CD4-positive, alpha-beta T cell (primary cell): ENCODE measurements at regions not wholly inside any gene's neighbourhood (a gene's known extent, or its start where the extent isn't known, plus 50 kb on each side); places are given as distances from the start of the nearest gene placed in this dataset.

Experiments used
- ATAC-seq: fragments of 200-7000 bp; cut with Tn5 transposase; one replicate; pipeline ENCODE4 v1.10.0; 2022; ENCODE audit warnings: mild to moderate bottlenecking; ENCODE audit not compliant: poor library complexity
- CTCF ChIA-PET: fragments of 350-600 bp; sonication (Branson Sonifier 250); formaldehyde crosslinking; loops from one replicate; lab custom pipeline; 2021; ENCODE audit warnings: antibody characterized with exemption, inconsistent platforms; lab: Charles Lee
- POLR2A ChIA-PET: fragments of 350-600 bp; sonication (Branson Sonifier 250); formaldehyde crosslinking; loops from one replicate; lab custom pipeline; 2021; ENCODE audit warnings: antibody characterized with exemption, inconsistent platforms; lab: Charles Lee
- DNase-seq, 14 experiments: peaks; one replicate each; pipeline ENCODE4 v3.0.0-alpha.2; 2013 to 2020; ENCODE audit warnings: mixed read lengths in 2 of 14
- H3K27ac ChIP-seq, 2 donors: one replicate each; pipeline versions ENCODE4 v1.5.1 to v1.7.0; 2013; ENCODE audit warnings: low read length in 2 of 2, low read depth in 1 of 2, mild to moderate bottlenecking in 1 of 2
- H3K27me3 ChIP-seq, 2 experiments: 1 replicate in 1 of 2; 2 replicates in 1 of 2; pipeline versions ENCODE4 v1.6.1 to v1.7.0; 2013; ENCODE audit warnings: low read length in 2 of 2, control low read depth in 1 of 2, mild to moderate bottlenecking in 1 of 2, moderate library complexity in 1 of 2; ENCODE audit not compliant: insufficient read depth in 2 of 2, control insufficient read depth in 1 of 2
- H3K36me3 ChIP-seq: one replicate; pipeline ENCODE4 v1.6.1; 2013; ENCODE audit warnings: low read length, control low read depth; ENCODE audit not compliant: insufficient read depth
- H3K4me1 ChIP-seq: one replicate; pipeline ENCODE4 v1.6.1; 2013; ENCODE audit warnings: low read length, control low read depth; ENCODE audit not compliant: insufficient read depth
- H3K4me3 ChIP-seq: one replicate; pipeline ENCODE4 v1.5.1; 2013; ENCODE audit warnings: mild to moderate bottlenecking, low read length, moderate library complexity
- H3K9me3 ChIP-seq, 2 experiments: 1 replicate in 1 of 2; 2 replicates in 1 of 2; pipeline versions ENCODE4 v1.6.1 to v1.7.0; 2013; ENCODE audit warnings: low read length in 2 of 2, mild to moderate bottlenecking in 2 of 2, control low read depth in 1 of 2, moderate library complexity in 1 of 2; ENCODE audit not compliant: control insufficient read depth in 1 of 2, insufficient read depth in 1 of 2
- H3K27ac Mint-ChIP-seq: one replicate; pipeline ENCODE4 v1.8.0; 2020; ENCODE audit warnings: mixed read lengths
- H3K27me3 Mint-ChIP-seq: one replicate; pipeline ENCODE4 v1.8.0; 2021; ENCODE audit warnings: mixed read lengths
- H3K36me3 Mint-ChIP-seq: one replicate; pipeline ENCODE4 v1.8.0; 2021; ENCODE audit warnings: low read depth, mixed read lengths
- H3K4me1 Mint-ChIP-seq: one replicate; pipeline ENCODE4 v1.8.0; 2021; ENCODE audit warnings: low read depth, mixed read lengths
- H3K4me3 Mint-ChIP-seq: one replicate; pipeline ENCODE4 v1.8.0; 2020; ENCODE audit warnings: mild to moderate bottlenecking, mixed read lengths
- H3K9me3 Mint-ChIP-seq: one replicate; pipeline ENCODE4 v1.8.0; 2020; ENCODE audit warnings: mixed read lengths
- intact Hi-C, 2 experiments: fragments of 100-400 bp; cut with DNase I in 1 of 2; cut with micrococcal nuclease in 1 of 2; formaldehyde crosslinking; loops; one replicate each; pipeline versions ENCODE4 v1.15.1 to v1.9.0; 2023 to 2025; cut with DNase I, micrococcal nuclease
- TF ChIP-seq, protein P1 (sequence below): fragments of 200-600 bp; IDR thresholded peaks from one replicate; pipeline ENCODE4 v1.8.0; 2022; ENCODE audit warnings: antibody characterized with exemption, mild to moderate bottlenecking

DNA sequence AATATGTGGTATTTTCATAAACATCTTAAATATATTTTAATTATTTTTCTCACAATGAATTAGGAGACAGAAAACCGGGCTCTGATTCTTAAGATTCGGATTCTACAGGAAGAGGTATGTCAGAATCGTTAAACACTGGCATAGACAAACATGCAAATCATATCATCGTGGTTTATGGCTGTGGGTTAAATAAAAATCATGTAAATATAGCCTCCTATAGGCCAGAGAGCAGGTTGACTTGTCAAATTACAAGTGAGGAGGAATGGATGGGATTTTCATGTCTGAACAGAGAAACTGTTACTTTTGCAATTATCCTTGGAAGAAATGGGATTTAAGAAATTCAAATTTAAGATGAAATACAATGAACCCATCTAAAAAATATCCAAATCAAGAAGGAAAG is 74.9 kb upstream of the BCAT1 start:
- intact Hi-C loops: no loop called here
- no peaks in the 10 kb centered on the region for H3K36me3 Mint-ChIP-seq
- H3K27ac Mint-ChIP-seq: no peak overlapping the region
- no peaks in the 10 kb centered on the region for H3K4me1 ChIP-seq
- H3K4me3 Mint-ChIP-seq: no peak overlapping the region
- H3K27ac ChIP-seq: no peak overlapping the region
- no peaks in the 10 kb centered on the region for H3K36me3 ChIP-seq
- POLR2A ChIA-PET: interaction anchor here (1.9 kb wide), 1 partner anchor 28 kb away, joined by 5 read pairs; no protein-coding TSS in a partner anchor
- no peak overlapping the region for H3K4me3 ChIP-seq
- H3K27me3 Mint-ChIP-seq: no peaks in the 10 kb centered on the region
- H3K9me3 Mint-ChIP-seq: no peaks in the 10 kb centered on the region
- peaks cover 3 to 9% of the 10 kb centered on the region in 2 experiments for H3K9me3 ChIP-seq
- peaks cover 0 to under 1% of the 10 kb centered on the region in 2 experiments for H3K27me3 ChIP-seq
- ATAC-seq (no peak), DNase-seq (no peak)
- CTCF ChIA-PET: no interaction called here
- H3K4me1 Mint-ChIP-seq: no peaks in the 10 kb centered on the region
- TF ChIP-seq, protein P1, sequence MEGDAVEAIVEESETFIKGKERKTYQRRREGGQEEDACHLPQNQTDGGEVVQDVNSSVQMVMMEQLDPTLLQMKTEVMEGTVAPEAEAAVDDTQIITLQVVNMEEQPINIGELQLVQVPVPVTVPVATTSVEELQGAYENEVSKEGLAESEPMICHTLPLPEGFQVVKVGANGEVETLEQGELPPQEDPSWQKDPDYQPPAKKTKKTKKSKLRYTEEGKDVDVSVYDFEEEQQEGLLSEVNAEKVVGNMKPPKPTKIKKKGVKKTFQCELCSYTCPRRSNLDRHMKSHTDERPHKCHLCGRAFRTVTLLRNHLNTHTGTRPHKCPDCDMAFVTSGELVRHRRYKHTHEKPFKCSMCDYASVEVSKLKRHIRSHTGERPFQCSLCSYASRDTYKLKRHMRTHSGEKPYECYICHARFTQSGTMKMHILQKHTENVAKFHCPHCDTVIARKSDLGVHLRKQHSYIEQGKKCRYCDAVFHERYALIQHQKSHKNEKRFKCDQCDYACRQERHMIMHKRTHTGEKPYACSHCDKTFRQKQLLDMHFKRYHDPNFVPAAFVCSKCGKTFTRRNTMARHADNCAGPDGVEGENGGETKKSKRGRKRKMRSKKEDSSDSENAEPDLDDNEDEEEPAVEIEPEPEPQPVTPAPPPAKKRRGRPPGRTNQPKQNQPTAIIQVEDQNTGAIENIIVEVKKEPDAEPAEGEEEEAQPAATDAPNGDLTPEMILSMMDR: no peak

- ATAC-seq: no peak
- ChIA-PET CTCF (no interaction called here), POLR2A (no interaction called here)
- no peaks in the 10 kb centered on the region for H3K36me3 Mint-ChIP-seq
- no peak for DNase-seq
- H3K27me3 ChIP-seq: peaks cover 0 to 2% of the 10 kb centered on the region in 2 experiments
- H3K4me1 ChIP-seq: no peaks in the 10 kb centered on the region
- intact Hi-C loops: no loop called here
- H3K9me3 Mint-ChIP-seq: no peaks in the 10 kb centered on the region
- H3K4me3 ChIP-seq: no peak overlapping the region
- H3K27ac ChIP-seq: no peak overlapping the region
- H3K36me3 ChIP-seq: no peaks in the 10 kb centered on the region
- H3K4me3 Mint-ChIP-seq: no peak overlapping the region
- H3K27ac Mint-ChIP-seq: no peak overlapping the region
- no peaks in the 10 kb centered on the region for H3K27me3 Mint-ChIP-seq
- H3K9me3 ChIP-seq: peaks cover 4 to 9% of the 10 kb centered on the region in 2 experiments
- no peaks in the 10 kb centered on the region for H3K4me1 Mint-ChIP-seq
- TF ChIP-seq, protein P1: no peak
Observed at GRCh38 chr12:25020621-25021243, 71.8 kb upstream of the BCAT1 start.

GRCh38 chr12:25018146-25018545 is 69.2 kb upstream of the BCAT1 start:
- Mint-ChIP-seq H3K4me3 (no peak overlapping the region), H3K36me3 (no peaks in the 10 kb centered on the region), H3K9me3 (no peaks in the 10 kb centered on the region), H3K27ac (no peak overlapping the region), H3K27me3 (no peaks in the 10 kb centered on the region), H3K4me1 (no peaks in the 10 kb centered on the region)
- Histone ChIP-seq H3K4me1 (no peaks in the 10 kb centered on the region), H3K4me3 (no peak overlapping the region), H3K27ac (no peak overlapping the region), H3K9me3 (peaks cover 4 to 9% of the 10 kb centered on the region in 2 experiments), H3K36me3 (no peaks in the 10 kb centered on the region), H3K27me3 (peaks cover 0 to 2% of the 10 kb centered on the region in 2 experiments)
- ChIA-PET CTCF (no interaction called here), POLR2A (no interaction called here)
- TF ChIP-seq, protein P1: no peak
- DNase-seq: no peak
- intact Hi-C loops: no loop called here
- ATAC-seq: no peak
